ENCODE measurements at regions not wholly inside any gene's neighbourhood (a gene's known extent, or its start where the extent isn't known, plus 50 kb on each side); places are given as distances from the start of the nearest gene placed in this dataset.

DNA sequence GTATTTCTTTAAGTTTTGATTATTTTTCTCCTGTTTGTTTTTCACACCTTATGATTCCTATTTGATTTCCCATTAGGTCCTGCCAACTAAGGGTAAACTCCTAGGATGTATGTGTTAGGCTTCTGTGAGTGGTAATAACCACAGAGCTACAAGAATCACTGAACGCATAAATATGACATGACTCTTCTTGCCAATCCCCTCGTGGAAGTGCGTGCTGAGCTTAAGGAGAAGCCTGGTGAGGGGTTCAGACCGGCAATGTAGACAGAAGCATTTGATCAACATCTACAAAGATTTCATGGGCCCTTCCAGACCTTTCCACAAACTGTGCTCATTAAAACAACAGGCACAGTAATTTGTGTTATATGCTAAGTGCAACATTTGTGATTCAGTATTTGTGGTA lies 273.8 kb upstream of the SNX7 start:
- in situ Hi-C loops (cut with HindIII; ENCODE audit: low sequenced_read_pairs) = no loop called here
- TF ChIP-seq, protein P1, sequence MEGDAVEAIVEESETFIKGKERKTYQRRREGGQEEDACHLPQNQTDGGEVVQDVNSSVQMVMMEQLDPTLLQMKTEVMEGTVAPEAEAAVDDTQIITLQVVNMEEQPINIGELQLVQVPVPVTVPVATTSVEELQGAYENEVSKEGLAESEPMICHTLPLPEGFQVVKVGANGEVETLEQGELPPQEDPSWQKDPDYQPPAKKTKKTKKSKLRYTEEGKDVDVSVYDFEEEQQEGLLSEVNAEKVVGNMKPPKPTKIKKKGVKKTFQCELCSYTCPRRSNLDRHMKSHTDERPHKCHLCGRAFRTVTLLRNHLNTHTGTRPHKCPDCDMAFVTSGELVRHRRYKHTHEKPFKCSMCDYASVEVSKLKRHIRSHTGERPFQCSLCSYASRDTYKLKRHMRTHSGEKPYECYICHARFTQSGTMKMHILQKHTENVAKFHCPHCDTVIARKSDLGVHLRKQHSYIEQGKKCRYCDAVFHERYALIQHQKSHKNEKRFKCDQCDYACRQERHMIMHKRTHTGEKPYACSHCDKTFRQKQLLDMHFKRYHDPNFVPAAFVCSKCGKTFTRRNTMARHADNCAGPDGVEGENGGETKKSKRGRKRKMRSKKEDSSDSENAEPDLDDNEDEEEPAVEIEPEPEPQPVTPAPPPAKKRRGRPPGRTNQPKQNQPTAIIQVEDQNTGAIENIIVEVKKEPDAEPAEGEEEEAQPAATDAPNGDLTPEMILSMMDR (IDR thresholded peaks at IDR 0.05; ENCODE audit: low read depth, low read length, missing control alignments) = no peak
- no peak for DNase-seq (ENCODE audit: low read depth)
- H3K4me3 ChIP-seq (ENCODE audit: low read depth, low read length) = no peak overlapping the region

DNA sequence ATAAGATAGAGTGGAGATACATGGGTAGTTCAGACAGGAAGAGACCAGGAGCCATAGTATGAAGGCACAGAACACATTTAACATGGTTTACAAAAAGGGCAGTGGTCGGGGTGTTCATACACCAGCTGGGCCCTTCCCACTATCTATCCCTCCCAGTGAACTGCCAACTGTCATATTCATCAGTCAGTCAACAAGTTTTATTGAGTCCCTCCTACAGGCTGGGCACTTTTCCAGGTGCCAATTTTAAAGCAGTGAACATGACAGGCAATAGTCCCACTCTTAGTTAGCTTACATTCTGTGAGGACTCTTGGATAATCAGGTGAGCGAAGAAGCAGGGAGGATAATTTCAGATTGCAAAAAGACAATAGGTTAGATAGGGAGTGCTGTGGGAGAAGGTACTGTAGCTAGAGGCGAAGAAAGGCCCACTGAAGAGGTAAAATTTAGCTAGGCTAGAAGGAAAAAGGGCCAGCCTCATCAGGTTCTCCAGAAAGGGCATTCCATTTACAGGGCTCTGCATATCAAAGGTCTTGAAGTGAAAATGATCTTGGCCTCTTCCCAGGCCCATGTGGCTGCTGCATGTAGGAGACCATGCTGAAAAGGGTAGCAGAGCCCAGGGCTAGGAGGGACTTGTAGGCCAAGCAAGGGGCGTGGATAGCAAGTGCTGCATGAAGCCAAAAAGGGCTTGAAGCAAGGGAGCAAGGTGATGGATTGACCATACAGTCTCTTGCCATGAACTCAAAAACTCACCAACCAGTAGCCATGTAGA lies 274.7 kb upstream of the SNX7 start:
- in situ Hi-C loops (cut with HindIII; ENCODE audit: low sequenced_read_pairs) = no loop called here
- TF ChIP-seq, protein P1 (IDR thresholded peaks at IDR 0.05; ENCODE audit: low read depth, low read length, missing control alignments) = no peak
- no peak for DNase-seq (ENCODE audit: low read depth)
- no peak overlapping the region for H3K4me3 ChIP-seq (ENCODE audit: low read depth, low read length)

DNA sequence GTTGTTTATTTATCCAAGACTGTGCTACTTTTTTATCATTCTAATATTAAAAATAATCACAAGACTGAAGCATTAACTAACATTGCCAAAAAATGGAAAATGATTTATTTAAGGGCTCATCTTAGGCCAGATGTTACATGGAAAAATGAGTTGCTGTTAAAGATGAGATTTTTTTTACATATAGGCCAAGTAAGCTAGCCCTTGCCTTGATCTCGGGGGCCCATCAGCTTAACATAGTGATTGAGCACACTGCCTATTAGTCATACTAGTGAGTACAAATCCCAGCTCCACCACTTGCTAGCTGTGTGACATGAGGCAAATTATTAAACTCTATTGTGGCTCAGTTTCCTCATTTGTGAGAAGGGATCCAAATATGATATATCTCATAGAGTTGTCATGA lies 275.9 kb upstream of the SNX7 start:
- H3K4me3 ChIP-seq (ENCODE audit: low read depth, low read length) = no peak overlapping the region
- TF ChIP-seq, protein P1 (IDR thresholded peaks at IDR 0.05; ENCODE audit: low read depth, low read length, missing control alignments) = no peak
- in situ Hi-C loops (cut with HindIII; ENCODE audit: low sequenced_read_pairs) = no loop called here
- no peak for DNase-seq (ENCODE audit: low read depth)

DNA sequence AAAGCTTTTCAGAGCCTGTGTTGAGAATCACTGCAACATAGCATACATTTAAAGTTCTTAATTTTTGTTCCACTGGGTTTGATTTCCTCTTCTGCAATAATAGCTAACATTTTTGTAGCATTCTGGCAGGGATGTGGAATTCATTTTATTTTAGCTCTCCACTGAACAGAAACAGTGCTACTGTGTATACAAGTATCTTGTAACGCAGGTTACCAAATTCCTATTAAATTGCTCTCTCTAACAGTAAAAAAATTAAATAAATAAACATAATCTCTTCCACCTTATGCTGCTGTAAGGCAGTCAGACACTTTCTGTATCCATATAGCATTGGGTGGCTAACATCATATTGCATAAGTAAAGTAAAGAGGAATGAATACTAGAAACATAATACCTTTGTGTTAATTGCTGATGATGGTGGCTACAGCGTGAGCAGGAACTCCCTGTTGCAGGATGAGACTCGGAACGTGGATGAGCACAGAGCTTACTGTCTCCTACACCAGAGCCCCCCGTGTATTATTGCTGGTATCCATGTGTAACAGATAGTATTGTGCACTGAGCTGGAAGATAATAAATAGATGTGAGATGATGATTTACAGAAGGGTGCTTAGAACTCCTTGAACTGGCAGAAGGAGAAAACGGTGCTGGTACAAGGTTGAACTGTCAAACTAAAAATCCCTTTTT lies 276.9 kb upstream of the SNX7 start:
- in situ Hi-C loops (cut with HindIII; ENCODE audit: low sequenced_read_pairs) = no loop called here
- DNase-seq (ENCODE audit: low read depth) = no peak
- TF ChIP-seq, protein P1 (IDR thresholded peaks at IDR 0.05; ENCODE audit: low read depth, low read length, missing control alignments) = no peak
- H3K4me3 ChIP-seq (ENCODE audit: low read depth, low read length) = no peak overlapping the region

DNA sequence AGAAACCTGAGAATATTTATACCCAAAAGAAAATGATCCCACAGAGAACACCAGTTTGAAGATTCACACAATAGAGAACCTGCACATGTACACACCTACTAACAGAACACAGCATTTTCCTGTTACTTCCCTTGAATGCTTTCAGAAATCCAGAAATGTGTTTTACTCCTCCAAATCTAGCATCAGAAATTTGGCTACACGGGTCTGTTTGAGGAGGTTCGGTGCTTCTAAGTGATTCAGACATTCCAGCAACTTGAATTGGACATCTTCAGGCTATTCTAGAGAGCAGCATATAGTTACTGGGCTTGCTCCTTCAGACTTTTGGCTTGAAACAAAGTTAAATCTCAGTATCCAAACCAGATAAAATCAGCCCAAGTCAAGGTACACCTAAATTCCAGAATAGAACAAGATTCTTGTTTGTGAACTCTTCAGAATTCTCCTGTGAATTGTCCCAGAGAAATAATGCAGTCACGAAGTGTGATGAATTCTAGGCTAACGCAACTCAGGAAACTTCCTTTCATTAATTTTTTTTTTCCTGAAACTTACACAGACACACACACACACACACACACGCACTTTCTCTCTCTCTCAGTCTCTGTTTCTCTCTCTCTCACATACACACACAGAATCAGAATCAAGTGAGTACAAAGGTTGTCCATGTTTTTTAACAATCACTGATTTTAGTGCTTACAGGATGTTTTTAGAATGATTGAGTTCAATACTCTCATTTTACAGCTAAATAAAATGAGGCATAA lies 278.4 kb upstream of the SNX7 start:
- DNase-seq (ENCODE audit: low read depth) = no peak
- TF ChIP-seq, protein P1 (IDR thresholded peaks at IDR 0.05; ENCODE audit: low read depth, low read length, missing control alignments) = no peak
- in situ Hi-C loops (cut with HindIII; ENCODE audit: low sequenced_read_pairs) = no loop called here
- H3K4me3 ChIP-seq (ENCODE audit: low read depth, low read length) = no peak overlapping the region

DNA sequence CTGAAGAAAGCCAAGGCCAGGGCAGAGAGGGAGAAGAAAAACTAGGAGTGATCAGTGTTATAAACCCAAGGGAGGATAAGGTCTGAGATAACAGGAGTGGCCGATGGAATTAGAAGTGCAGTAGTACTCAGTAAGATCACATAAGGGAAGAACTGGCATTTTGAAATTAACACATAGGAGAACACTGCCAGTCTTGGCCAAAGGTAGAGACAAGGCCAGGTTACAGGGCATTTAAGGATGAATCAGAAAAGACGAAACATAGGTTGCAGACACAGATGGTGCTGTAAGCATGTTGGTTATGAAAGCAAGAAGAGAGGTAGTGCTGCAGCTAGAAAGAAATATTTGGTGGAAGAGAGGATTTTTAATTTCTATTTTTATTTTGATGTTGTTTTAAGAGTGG lies 278.9 kb upstream of the SNX7 start:
- H3K4me3 ChIP-seq (ENCODE audit: low read depth, low read length) = no peak overlapping the region
- in situ Hi-C loops (cut with HindIII; ENCODE audit: low sequenced_read_pairs) = no loop called here
- TF ChIP-seq, protein P1 (IDR thresholded peaks at IDR 0.05; ENCODE audit: low read depth, low read length, missing control alignments) = no peak
- no peak for DNase-seq (ENCODE audit: low read depth)
